ENCODE measurements at regions not wholly inside any gene's neighbourhood (a gene's known extent, or its start where the extent isn't known, plus 50 kb on each side); places are given as distances from the start of the nearest gene placed in this dataset.

DNA sequence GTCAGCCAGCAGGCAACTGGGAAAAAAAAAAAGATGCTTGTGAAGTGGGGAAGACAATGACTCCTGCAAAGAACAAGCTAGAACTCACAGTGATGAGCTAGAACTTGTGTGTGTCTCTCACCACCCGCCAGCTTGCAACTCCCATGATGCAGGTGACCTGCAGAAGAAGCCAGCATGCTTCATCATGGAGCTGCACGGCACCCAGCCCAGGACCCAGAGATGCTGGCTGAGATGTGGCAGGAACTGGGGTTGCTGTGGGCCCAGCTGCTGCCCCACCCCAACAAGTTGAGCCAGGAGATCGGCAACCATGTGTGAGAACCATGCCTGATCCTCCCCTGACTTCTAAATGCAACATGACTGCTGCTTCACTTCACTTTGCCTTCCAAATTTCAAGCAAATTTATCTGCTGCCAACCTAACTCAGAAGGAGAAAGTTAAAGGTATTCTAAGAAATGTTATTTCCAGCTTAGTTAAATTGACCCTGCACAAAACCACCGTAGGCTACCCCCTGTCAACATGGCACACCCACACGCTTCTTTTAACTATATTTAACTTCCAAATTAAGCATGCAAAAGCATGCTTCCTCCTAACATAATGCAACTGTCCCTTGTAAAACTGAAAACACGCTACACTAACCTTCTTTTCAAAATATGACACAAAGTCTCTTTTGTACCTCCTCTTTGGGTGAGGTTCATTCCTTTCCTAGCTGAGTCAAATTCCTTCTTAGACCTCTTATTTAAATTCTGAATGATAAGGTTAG is 166.0 kb upstream of the IGSF21 start:
- Histone ChIP-seq H3K4me3 (no peak overlapping the region), H3K27ac (no peak overlapping the region), H3K36me3 (replicated peaks in 1 of 2; ENCODE audit: insufficient read depth in 1 of 2, low read depth in 2 of 2) (no peaks in the 10 kb centered on the region), H3K27me3 (no peaks in the 10 kb centered on the region), H3K4me1 (no peaks in the 10 kb centered on the region), H3K9me3 (no peaks in the 10 kb centered on the region)
- DNase-seq (no peak), ATAC-seq (no peak)
- 73 to 81% methylated on average over 6 of the region's 6 CpGs for WGBS, 2 donors
- intact Hi-C loops (cut with DNase I): no loop called here
- TF ChIP-seq CTCF (IDR thresholded peaks at IDR 0.05) (no peak), POLR2A (IDR thresholded peaks at IDR 0.05) (no peak)

DNA sequence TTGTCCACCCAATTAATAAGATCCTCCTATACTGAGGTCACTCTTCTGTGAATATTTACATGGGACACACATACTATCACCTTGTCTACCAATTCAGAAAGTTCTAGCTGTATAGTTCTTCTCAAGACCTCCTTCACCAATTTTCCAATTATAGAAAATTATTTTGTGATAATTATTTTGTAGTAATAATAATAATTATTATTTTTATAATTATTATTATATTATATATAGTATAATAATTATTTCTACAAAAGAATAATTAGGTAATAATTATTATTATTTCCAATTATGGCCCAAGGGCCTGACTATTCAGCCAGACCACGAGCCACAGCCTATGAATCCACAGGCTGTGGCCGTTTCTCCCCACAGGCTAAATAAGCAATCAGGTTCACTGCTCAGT is 164.1 kb upstream of the IGSF21 start:
- DNase-seq (no peak), ATAC-seq (no peak)
- Histone ChIP-seq H3K4me3 (no peak overlapping the region), H3K4me1 (no peaks in the 10 kb centered on the region), H3K27me3 (no peaks in the 10 kb centered on the region), H3K9me3 (no peaks in the 10 kb centered on the region), H3K36me3 (replicated peaks in 1 of 2; ENCODE audit: insufficient read depth in 1 of 2, low read depth in 2 of 2) (no peaks in the 10 kb centered on the region), H3K27ac (no peak overlapping the region)
- intact Hi-C loops (cut with DNase I): no loop called here
- TF ChIP-seq CTCF (IDR thresholded peaks at IDR 0.05): no peak
- no peak for TF ChIP-seq POLR2A (IDR thresholded peaks at IDR 0.05)
- WGBS, 2 donors: 66 to 75% methylated on average over 2 of the region's 2 CpGs

DNA sequence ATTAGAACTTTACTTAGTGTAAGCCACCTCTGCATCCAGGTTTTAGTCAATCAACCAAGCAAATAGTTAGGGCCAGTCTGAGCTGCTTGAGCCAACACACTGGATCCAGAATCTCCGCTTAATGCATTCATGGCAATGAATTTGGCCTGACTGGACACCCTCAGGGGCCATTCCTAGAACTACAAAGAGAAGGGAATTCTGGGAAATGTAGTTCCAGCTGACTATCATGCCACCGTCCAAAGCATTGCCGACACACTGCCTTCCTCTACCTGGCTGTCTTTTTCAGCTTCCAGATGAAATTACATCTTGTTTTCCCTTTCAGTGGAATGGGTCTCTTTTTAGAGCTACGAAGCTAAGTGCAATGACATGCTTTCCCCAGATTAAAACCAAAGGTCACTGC is 163.0 kb upstream of the IGSF21 start:
- DNase-seq (no peak), ATAC-seq (no peak)
- TF ChIP-seq POLR2A (IDR thresholded peaks at IDR 0.05) (no peak), CTCF (IDR thresholded peaks at IDR 0.05) (no peak)
- no peaks in the 10 kb centered on the region for H3K27me3 ChIP-seq
- intact Hi-C loops (cut with DNase I): no loop called here
- no peaks in the 10 kb centered on the region for H3K9me3 ChIP-seq
- H3K4me1 ChIP-seq: no peaks in the 10 kb centered on the region
- no peak overlapping the region for H3K27ac ChIP-seq
- no peaks in the 10 kb centered on the region for H3K36me3 ChIP-seq (replicated peaks in 1 of 2; ENCODE audit: insufficient read depth in 1 of 2, low read depth in 2 of 2)
- H3K4me3 ChIP-seq: no peak overlapping the region
- 71 to 73% methylated on average over 4 of the region's 4 CpGs for WGBS, 2 donors

DNA sequence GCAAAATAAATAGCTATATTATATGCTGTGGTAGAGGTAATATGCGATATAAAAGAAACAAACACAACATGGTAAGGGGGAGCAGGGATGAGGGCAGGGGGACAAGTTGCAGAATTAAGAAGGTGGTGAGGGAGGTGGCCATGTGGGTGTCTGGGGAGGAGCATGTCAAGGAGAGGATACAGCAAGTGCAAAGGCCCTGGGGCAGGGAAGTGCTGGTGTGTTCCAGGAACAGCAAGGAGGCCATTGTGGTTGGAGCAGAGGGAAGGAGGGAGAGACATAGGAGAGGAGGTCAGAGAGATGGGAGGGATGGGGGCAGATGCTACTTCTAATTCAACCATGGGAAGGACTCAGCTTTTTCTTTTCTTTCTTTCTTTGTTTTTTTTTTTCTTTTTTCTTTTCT is 161.2 kb upstream of the IGSF21 start:
- intact Hi-C loops (cut with DNase I): no loop called here
- H3K27ac ChIP-seq: no peak overlapping the region
- ATAC-seq: no peak
- H3K36me3 ChIP-seq (replicated peaks in 1 of 2; ENCODE audit: insufficient read depth in 1 of 2, low read depth in 2 of 2): no peaks in the 10 kb centered on the region
- no peak overlapping the region for H3K4me3 ChIP-seq
- H3K27me3 ChIP-seq: no peaks in the 10 kb centered on the region
- TF ChIP-seq CTCF (IDR thresholded peaks at IDR 0.05) (no peak), POLR2A (IDR thresholded peaks at IDR 0.05) (no peak)
- no peak for DNase-seq
- WGBS, 2 donors: 87 to 96% methylated on average over 1 of the region's 1 CpG
- no peaks in the 10 kb centered on the region for H3K9me3 ChIP-seq
- H3K4me1 ChIP-seq: no peaks in the 10 kb centered on the region

DNA sequence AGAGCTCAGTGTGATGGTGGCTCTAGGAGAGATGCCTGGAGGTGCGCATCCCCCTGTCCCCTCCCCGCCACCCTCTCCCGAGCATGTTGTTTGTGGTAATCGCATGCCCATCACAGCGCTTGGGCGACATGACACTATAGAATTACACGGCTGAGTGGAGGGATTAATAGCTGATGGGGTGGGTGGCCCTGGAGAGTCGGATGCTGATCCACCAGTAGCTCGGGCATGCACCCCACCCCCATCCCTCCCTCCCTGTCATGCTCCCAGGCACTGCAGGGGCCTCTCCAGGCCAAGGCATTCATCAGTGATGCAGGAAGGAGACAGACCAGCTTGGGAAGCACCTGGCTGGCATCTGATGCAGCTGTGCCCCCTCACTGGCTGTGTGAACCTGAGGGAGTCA is 159.0 kb upstream of the IGSF21 start:
- 45 to 66% methylated on average over 8 to 9 of the region's 9 CpGs for WGBS, 2 donors
- no peaks in the 10 kb centered on the region for H3K4me1 ChIP-seq

More for the DNA sequence above, 159.0 kb upstream of the IGSF21 start:
- ATAC-seq: no peak
- H3K36me3 ChIP-seq (replicated peaks in 1 of 2; ENCODE audit: insufficient read depth in 1 of 2, low read depth in 2 of 2): no peaks in the 10 kb centered on the region
- no peak for DNase-seq
- TF ChIP-seq POLR2A (IDR thresholded peaks at IDR 0.05) (no peak), CTCF (IDR thresholded peaks at IDR 0.05) (no peak)
- H3K4me3 ChIP-seq: no peak overlapping the region
- intact Hi-C loops (cut with DNase I): no loop called here
- no peak overlapping the region for H3K27ac ChIP-seq
- no peaks in the 10 kb centered on the region for H3K9me3 ChIP-seq
- H3K27me3 ChIP-seq: no peaks in the 10 kb centered on the region
